ENCODE measurements at regions not wholly inside any gene's neighbourhood (a gene's known extent, or its start where the extent isn't known, plus 50 kb on each side); places are given as distances from the start of the nearest gene placed in this dataset.

DNA sequence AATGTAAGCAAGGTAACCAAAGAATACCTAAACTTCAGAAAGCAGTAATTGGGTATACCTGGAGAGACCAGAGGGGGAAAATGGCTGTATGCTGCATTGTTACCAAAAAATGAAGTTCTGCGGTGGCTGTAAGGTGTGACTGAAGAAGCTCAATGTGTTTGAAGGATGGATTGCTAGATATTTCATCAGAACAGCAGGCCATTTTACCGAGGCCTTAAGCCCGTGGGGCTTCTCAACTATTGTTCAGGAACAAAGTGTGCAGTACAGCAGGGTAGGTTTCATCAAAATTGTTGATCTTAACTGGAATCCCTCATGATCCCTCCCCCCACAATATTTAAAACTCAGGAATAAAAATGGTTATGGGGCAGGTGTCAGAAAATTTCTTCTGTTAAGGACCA, 204.0 kb upstream of the GHITM start:
- no peak for TF ChIP-seq CTCF (IDR thresholded peaks at IDR 0.05)
- TF ChIP-seq POLR2A (IDR thresholded peaks at IDR 0.05) = no peak
